Fibroblast of pulmonary artery (primary cell): ENCODE measurements at regions not wholly inside any gene's neighbourhood (a gene's known extent, or its start where the extent isn't known, plus 50 kb on each side); places are given as distances from the start of the nearest gene placed in this dataset.

Experiments
- DNase-seq: peaks from one replicate; pipeline ENCODE4 v3.0.0-alpha.2; 2010; ENCODE audit warnings: low read depth
- H3K4me3 ChIP-seq: replicated peaks from 2 replicates; pipeline ENCODE4 v1.5.1; 2011; ENCODE audit warnings: low read depth, mild to moderate bottlenecking, control low read depth, low read length, moderate library complexity
- CTCF ChIP-seq: IDR thresholded peaks from 2 replicates; pipeline ENCODE4 v1.5.1; 2011; ENCODE audit warnings: mild to moderate bottlenecking, control low read depth, low read length, inconsistent platforms; ENCODE audit errors: missing control alignments

- DNase-seq = no peak
- no peak for TF ChIP-seq CTCF
- H3K4me3 ChIP-seq = no peak overlapping the region
These were observed 122.2 kb upstream of the SP4 start for GRCh38 chr7:21305455-21306235.

GRCh38 chr7:21314954-21315353, 112.9 kb upstream of the SP4 start:
- no peak overlapping the region for H3K4me3 ChIP-seq
- no peak for TF ChIP-seq CTCF
- DNase-seq = no peak

GRCh38 chr7:21317966-21318915, 109.6 kb upstream of the SP4 start:
- no peak for TF ChIP-seq CTCF
- no peak overlapping the region for H3K4me3 ChIP-seq
- DNase-seq = peak; percentile 34

- TF ChIP-seq CTCF = no peak
- no peak overlapping the region for H3K4me3 ChIP-seq
- no peak for DNase-seq
These were observed 109.0 kb upstream of the SP4 start for GRCh38 chr7:21318916-21319270.

- no peak for TF ChIP-seq CTCF
- no peak for DNase-seq
These were observed 101.6 kb upstream of the SP4 start for GRCh38 chr7:21326241-21326640.

GRCh38 chr7:21326921-21327320, 101.0 kb upstream of the SP4 start:
- no peak for TF ChIP-seq CTCF
- no peak for DNase-seq
- H3K4me3 ChIP-seq = no peak overlapping the region

More at GRCh38 chr7:21326241-21326640, 101.6 kb upstream of the SP4 start:
- H3K4me3 ChIP-seq = no peak overlapping the region
